CD4-positive, CD25-positive, alpha-beta regulatory T cell (primary cell): ENCODE measurements at regions not wholly inside any gene's neighbourhood (a gene's known extent, or its start where the extent isn't known, plus 50 kb on each side); places are given as distances from the start of the nearest gene placed in this dataset.
A peak's percentile ranks its signal among the peaks of the same experiment; 100 is the strongest.

Experiments used
- ATAC-seq, 2 donors: fragments of 150-1000 bp; cut with Tn5 transposase; one replicate each; pipeline ENCODE4 v1.10.0; 2021; ENCODE audit warnings: low read depth in 2 of 2, moderate number of reproducible peaks in 2 of 2, moderate library complexity in 1 of 2
- DNase-seq, 3 donors: peaks; one replicate each; pipeline versions ENCODE4 v3.0.0 to v3.0.0-alpha.2; 2012 to 2022; ENCODE audit warnings: mixed read lengths in 1 of 3
- H3K27ac ChIP-seq: one replicate; pipeline ENCODE4 v1.7.0; 2013; ENCODE audit warnings: mild to moderate bottlenecking, low read length; ENCODE audit not compliant: insufficient read depth, poor library complexity, severe bottlenecking
- H3K27me3 ChIP-seq: one replicate; pipeline ENCODE4 v1.7.0; 2013; ENCODE audit warnings: low read length; ENCODE audit not compliant: control insufficient read depth, insufficient read depth
- H3K36me3 ChIP-seq: one replicate; pipeline ENCODE4 v1.7.0; 2013; ENCODE audit warnings: mild to moderate bottlenecking, low read length, moderate library complexity; ENCODE audit not compliant: control insufficient read depth, insufficient read depth
- H3K4me1 ChIP-seq: 2 replicates; pipeline ENCODE4 v1.7.0; 2013; ENCODE audit warnings: mild to moderate bottlenecking, low read length; ENCODE audit not compliant: insufficient read depth, control insufficient read depth, poor library complexity, severe bottlenecking
- H3K4me3 ChIP-seq: one replicate; pipeline ENCODE4 v1.7.0; 2013; ENCODE audit warnings: low read depth, mild to moderate bottlenecking, low read length, moderate library complexity
- H3K9me3 ChIP-seq, 2 experiments: 1 replicate in 1 of 2; 2 replicates in 1 of 2; pipeline ENCODE4 v1.7.0; 2013; ENCODE audit warnings: low read length in 2 of 2, mild to moderate bottlenecking in 1 of 2, moderate library complexity in 1 of 2; ENCODE audit not compliant: control insufficient read depth in 2 of 2
- H3K27ac Mint-ChIP-seq, 3 donors: one replicate each; pipeline ENCODE4 v1.8.0; 2020 to 2022; ENCODE audit warnings: mild to moderate bottlenecking in 3 of 3, mixed read lengths in 3 of 3, moderate library complexity in 2 of 3
- H3K27me3 Mint-ChIP-seq: one replicate; pipeline ENCODE4 v1.8.0; 2022; ENCODE audit warnings: mild to moderate bottlenecking, mixed read lengths
- H3K36me3 Mint-ChIP-seq: one replicate; pipeline ENCODE4 v1.8.0; 2020; ENCODE audit warnings: mixed read lengths
- H3K4me1 Mint-ChIP-seq, 4 donors: one replicate each; pipeline ENCODE4 v1.8.0; 2020 to 2022; ENCODE audit warnings: mixed read lengths in 4 of 4, mild to moderate bottlenecking in 1 of 4
- H3K4me3 Mint-ChIP-seq, 4 donors: one replicate each; pipeline ENCODE4 v1.8.0; 2020 to 2022; ENCODE audit warnings: mild to moderate bottlenecking in 4 of 4, mixed read lengths in 4 of 4, moderate library complexity in 3 of 4
- H3K9me3 Mint-ChIP-seq, 7 donors: one replicate each; pipeline ENCODE4 v1.8.0; 2020 to 2022; ENCODE audit warnings: mixed read lengths in 7 of 7, mild to moderate bottlenecking in 3 of 7, moderate library complexity in 2 of 7

- H3K27ac ChIP-seq: no peak overlapping the region
- Mint-ChIP-seq H3K27ac (no peak overlapping the region), H3K9me3 (peaks cover 0 to 2% (median 0%) of the 10 kb centered on the region in 7 donors), H3K27me3 (no peaks in the 10 kb centered on the region), H3K36me3 (no peaks in the 10 kb centered on the region), H3K4me1 (no peaks in the 10 kb centered on the region), H3K4me3 (peak overlapping the region in 1 of 4 donors; percentile 1)
- no peaks in the 10 kb centered on the region for H3K4me1 ChIP-seq
- H3K9me3 ChIP-seq: no peaks in the 10 kb centered on the region
- H3K4me3 ChIP-seq: no peak overlapping the region
- no peaks in the 10 kb centered on the region for H3K36me3 ChIP-seq
- ATAC-seq: no peak
- DNase-seq: no peak
- no peaks in the 10 kb centered on the region for H3K27me3 ChIP-seq
Observed at GRCh38 chr11:134761386-134761785, 349.3 kb upstream of the B3GAT1 start.

- no peak for DNase-seq
- Mint-ChIP-seq H3K27me3 (no peaks in the 10 kb centered on the region), H3K36me3 (no peaks in the 10 kb centered on the region), H3K4me3 (no peak overlapping the region), H3K4me1 (no peaks in the 10 kb centered on the region), H3K27ac (no peak overlapping the region), H3K9me3 (peaks cover 0 to 2% (median 0%) of the 10 kb centered on the region in 7 donors)
- Histone ChIP-seq H3K9me3 (no peaks in the 10 kb centered on the region), H3K27ac (no peak overlapping the region), H3K36me3 (no peaks in the 10 kb centered on the region), H3K27me3 (no peaks in the 10 kb centered on the region), H3K4me1 (no peaks in the 10 kb centered on the region), H3K4me3 (no peak overlapping the region)
- no peak for ATAC-seq
Observed at GRCh38 chr11:134760957-134761356, 348.9 kb upstream of the B3GAT1 start.

DNA sequence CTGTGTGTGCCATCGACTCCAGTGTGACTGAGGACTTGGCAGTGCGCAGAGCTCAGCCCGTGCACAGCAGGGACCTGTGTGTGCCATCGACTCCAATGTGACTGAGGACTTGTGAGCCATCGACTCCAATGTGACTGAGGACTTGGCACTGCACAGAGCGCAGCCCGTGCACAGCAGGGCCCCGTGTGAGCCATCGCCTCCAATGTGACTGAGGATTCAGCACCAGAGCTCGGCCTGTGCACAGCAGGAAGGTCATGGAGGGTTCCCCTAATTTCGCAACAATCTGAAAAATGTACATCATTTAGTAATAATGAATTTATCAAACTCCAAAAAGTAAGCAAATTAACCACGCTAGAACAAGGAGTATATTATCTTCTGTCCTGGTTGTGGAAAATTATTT, 348.3 kb upstream of the B3GAT1 start:
- Mint-ChIP-seq H3K4me3 (no peak overlapping the region), H3K36me3 (no peaks in the 10 kb centered on the region), H3K4me1 (no peaks in the 10 kb centered on the region), H3K9me3 (peaks cover 0 to 2% (median 0%) of the 10 kb centered on the region in 7 donors), H3K27me3 (no peaks in the 10 kb centered on the region), H3K27ac (no peak overlapping the region)
- no peak for DNase-seq
- Histone ChIP-seq H3K36me3 (no peaks in the 10 kb centered on the region), H3K9me3 (no peaks in the 10 kb centered on the region), H3K27ac (no peak overlapping the region), H3K27me3 (no peaks in the 10 kb centered on the region), H3K4me1 (no peaks in the 10 kb centered on the region), H3K4me3 (no peak overlapping the region)
- no peak for ATAC-seq

- Mint-ChIP-seq H3K36me3 (no peaks in the 10 kb centered on the region), H3K4me1 (no peaks in the 10 kb centered on the region), H3K4me3 (no peak overlapping the region), H3K9me3 (peaks cover 0 to 2% (median 0%) of the 10 kb centered on the region in 7 donors), H3K27ac (no peak overlapping the region), H3K27me3 (no peaks in the 10 kb centered on the region)
- H3K36me3 ChIP-seq: no peaks in the 10 kb centered on the region
- H3K4me1 ChIP-seq: no peaks in the 10 kb centered on the region
- no peak for DNase-seq
- H3K9me3 ChIP-seq: no peaks in the 10 kb centered on the region
- ATAC-seq: no peak
- no peak overlapping the region for H3K27ac ChIP-seq
- no peak overlapping the region for H3K4me3 ChIP-seq
- H3K27me3 ChIP-seq: no peaks in the 10 kb centered on the region
Observed at GRCh38 chr11:134759855-134760254, 347.8 kb upstream of the B3GAT1 start.

- Histone ChIP-seq H3K27ac (no peak overlapping the region), H3K27me3 (no peaks in the 10 kb centered on the region), H3K9me3 (no peaks in the 10 kb centered on the region), H3K4me1 (no peaks in the 10 kb centered on the region), H3K4me3 (no peak overlapping the region), H3K36me3 (no peaks in the 10 kb centered on the region)
- Mint-ChIP-seq H3K27ac (no peak overlapping the region), H3K36me3 (no peaks in the 10 kb centered on the region), H3K4me3 (no peak overlapping the region), H3K4me1 (no peaks in the 10 kb centered on the region), H3K9me3 (peaks cover 0 to 2% (median 0%) of the 10 kb centered on the region in 7 donors), H3K27me3 (no peaks in the 10 kb centered on the region)
- no peak for ATAC-seq
- no peak for DNase-seq
Observed at GRCh38 chr11:134759274-134759673, 347.2 kb upstream of the B3GAT1 start.

- Histone ChIP-seq H3K27ac (no peak overlapping the region), H3K4me3 (no peak overlapping the region), H3K36me3 (no peaks in the 10 kb centered on the region), H3K9me3 (no peaks in the 10 kb centered on the region), H3K4me1 (no peaks in the 10 kb centered on the region), H3K27me3 (no peaks in the 10 kb centered on the region)
- Mint-ChIP-seq H3K27me3 (no peaks in the 10 kb centered on the region), H3K27ac (no peak overlapping the region), H3K4me3 (no peak overlapping the region), H3K4me1 (no peaks in the 10 kb centered on the region), H3K36me3 (no peaks in the 10 kb centered on the region), H3K9me3 (peaks cover 0 to 2% (median 0%) of the 10 kb centered on the region in 7 donors)
- ATAC-seq: no peak
- DNase-seq: no peak
Observed at GRCh38 chr11:134758342-134758931, 346.4 kb upstream of the B3GAT1 start.

DNA sequence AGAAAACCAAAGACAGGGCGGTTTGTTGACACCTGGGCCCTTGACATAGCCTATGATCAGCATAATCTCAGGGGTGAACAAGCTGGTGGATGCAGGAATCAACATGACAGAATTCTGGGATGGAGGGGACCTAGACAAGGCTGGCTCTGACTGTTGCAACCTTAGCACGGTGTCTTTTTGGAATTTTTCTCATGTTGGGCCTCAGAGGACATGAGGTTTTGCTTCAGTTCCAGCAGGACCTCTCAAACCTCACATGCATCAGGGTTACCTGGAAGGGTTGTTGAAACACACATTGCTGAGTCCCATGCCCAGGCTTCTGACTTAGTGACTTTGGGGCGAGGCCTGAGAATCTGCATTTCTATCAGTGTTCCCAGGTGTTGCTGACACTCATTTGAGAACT, 345.6 kb upstream of the B3GAT1 start:
- H3K36me3 ChIP-seq: no peaks in the 10 kb centered on the region
- Mint-ChIP-seq H3K27me3 (no peaks in the 10 kb centered on the region), H3K36me3 (no peaks in the 10 kb centered on the region), H3K4me3 (no peak overlapping the region), H3K9me3 (peaks cover 0 to 2% (median 0%) of the 10 kb centered on the region in 7 donors), H3K27ac (no peak overlapping the region), H3K4me1 (no peaks in the 10 kb centered on the region)
- no peak overlapping the region for H3K4me3 ChIP-seq
- no peak for DNase-seq
- H3K27ac ChIP-seq: no peak overlapping the region
- no peak for ATAC-seq
- no peaks in the 10 kb centered on the region for H3K9me3 ChIP-seq
- H3K4me1 ChIP-seq: no peaks in the 10 kb centered on the region
- no peaks in the 10 kb centered on the region for H3K27me3 ChIP-seq

DNA sequence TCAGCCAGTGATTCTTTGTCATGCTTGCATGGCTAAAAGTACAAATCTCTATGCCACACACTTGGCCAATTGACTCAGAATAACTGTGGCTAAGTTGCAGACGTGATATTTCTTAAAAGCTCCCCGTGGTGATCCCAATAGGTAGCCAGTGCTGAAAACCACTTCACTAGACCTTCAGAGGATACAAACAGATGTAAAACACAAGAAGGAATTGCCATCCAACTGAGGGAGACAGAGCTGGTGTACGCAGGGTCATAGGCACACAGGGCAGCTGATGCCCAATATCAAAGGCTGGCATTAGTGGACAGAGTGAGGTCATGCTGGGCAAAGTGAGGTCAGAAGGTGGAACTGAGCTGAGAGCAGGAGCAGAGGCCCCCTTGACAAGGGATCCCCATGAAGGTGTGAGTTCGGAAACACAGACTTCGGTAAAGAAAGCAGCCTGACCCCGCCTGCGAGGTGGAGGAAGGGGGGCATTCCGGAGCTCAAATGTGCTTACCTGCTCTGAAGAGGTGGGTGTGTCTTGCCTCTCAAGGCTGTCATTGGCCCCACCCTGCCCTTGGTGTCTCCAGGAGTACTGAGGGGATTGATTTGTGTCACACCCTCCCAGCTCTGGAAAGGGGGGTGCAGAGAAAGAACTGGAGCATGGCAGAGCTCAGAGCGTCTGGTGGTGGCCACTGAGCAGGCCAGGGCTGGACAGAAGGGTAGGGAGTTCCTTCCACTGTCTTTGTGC, 344.9 kb upstream of the B3GAT1 start:
- no peak overlapping the region for H3K4me3 Mint-ChIP-seq
- no peaks in the 10 kb centered on the region for H3K36me3 Mint-ChIP-seq
- Histone ChIP-seq H3K9me3 (no peaks in the 10 kb centered on the region), H3K27me3 (no peaks in the 10 kb centered on the region), H3K36me3 (no peaks in the 10 kb centered on the region), H3K4me1 (no peaks in the 10 kb centered on the region), H3K27ac (no peak overlapping the region), H3K4me3 (no peak overlapping the region)
- no peak for ATAC-seq
- no peak for DNase-seq
- H3K27me3 Mint-ChIP-seq: no peaks in the 10 kb centered on the region
- no peaks in the 10 kb centered on the region for H3K4me1 Mint-ChIP-seq
- H3K27ac Mint-ChIP-seq: no peak overlapping the region
- H3K9me3 Mint-ChIP-seq: peaks cover 0 to 2% (median 0%) of the 10 kb centered on the region in 7 donors
